ENCODE measurements at regions not wholly inside any gene's neighbourhood (a gene's known extent, or its start where the extent isn't known, plus 50 kb on each side); places are given as distances from the start of the nearest gene placed in this dataset.

DNA sequence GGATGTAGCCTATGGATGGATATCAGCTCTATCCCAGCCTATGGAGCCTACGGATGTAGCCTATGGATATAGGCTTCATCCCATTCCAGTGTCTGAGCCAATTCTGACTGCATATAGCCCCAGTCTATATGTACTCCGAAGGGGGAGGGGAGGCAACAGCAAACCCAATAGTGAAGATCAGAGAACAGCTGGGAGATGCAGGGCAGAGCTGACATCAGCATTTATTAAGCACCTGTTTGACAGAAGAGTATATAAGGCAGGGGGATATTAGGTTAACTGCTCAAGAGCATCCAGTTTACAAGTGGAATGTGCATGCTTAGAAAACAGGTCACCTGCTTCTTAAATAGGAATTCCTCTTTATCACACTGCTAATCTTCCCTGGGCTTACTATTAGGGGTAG lies 85.2 kb downstream of the TNFAIP3 start:
- dilution Hi-C loops (cut with MboI; ENCODE audit: extremely low pct_ligation_motif_present, low sequenced_read_pairs): no loop called here

DNA sequence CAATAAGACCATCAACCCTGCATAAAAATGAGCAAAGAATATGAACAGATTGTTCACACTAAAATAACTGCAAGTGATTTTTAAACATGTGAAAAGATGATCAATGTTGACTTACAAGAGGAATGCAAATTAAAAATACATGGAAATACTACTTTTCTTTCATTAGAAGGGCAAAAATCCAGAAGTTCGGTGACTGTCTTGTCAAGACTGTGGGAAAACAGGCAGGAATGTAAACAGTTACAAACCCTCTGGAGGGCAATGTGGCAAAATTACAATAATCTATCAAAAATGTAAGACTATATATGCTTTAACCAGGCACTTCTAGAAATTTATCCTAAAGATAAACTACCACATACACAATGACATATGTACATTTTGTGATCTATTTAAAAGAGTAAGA lies 86.7 kb downstream of the TNFAIP3 start:
- Histone ChIP-seq H3K9me1 (ENCODE audit: control insufficient read depth, extremely low read depth, insufficient read depth, low read length) (no peaks in the 10 kb centered on the region), H2AFZ (ENCODE audit: control insufficient read depth, low read length) (no peak overlapping the region), H3K4me2 (ENCODE audit: control insufficient read depth, extremely low read depth, insufficient read depth, low read depth, low read length) (no peak overlapping the region), H3K27me3 (ENCODE audit: control insufficient read depth, extremely low read depth, insufficient read depth, low read length) (no peaks in the 10 kb centered on the region), H4K20me1 (ENCODE audit: control insufficient read depth, extremely low read depth, insufficient read depth, low read length) (no peaks in the 10 kb centered on the region), H3K36me3 (ENCODE audit: control insufficient read depth in 2 of 2, extremely low read depth in 1 of 2, insufficient read depth in 2 of 2, low read length in 2 of 2) (no peaks in the 10 kb centered on the region), H3K4me3 (ENCODE audit: control insufficient read depth in 2 of 3, extremely low read depth in 1 of 3, insufficient read depth in 2 of 3, low read depth in 1 of 3, low read length in 3 of 3) (no peak overlapping the region), H3K9ac (ENCODE audit: control insufficient read depth, extremely low read depth, insufficient read depth, low read length) (no peak overlapping the region), H3K4me1 (ENCODE audit: control insufficient read depth, extremely low read depth, insufficient read depth, low read length) (no peaks in the 10 kb centered on the region), H3K9me3 (ENCODE audit: control insufficient read depth, low read depth, low read length) (no peaks in the 10 kb centered on the region), H3K27ac (ENCODE audit: control insufficient read depth, insufficient read depth, low read length) (no peak overlapping the region), H3K79me2 (ENCODE audit: control insufficient read depth, insufficient read depth, low read length) (no peaks in the 10 kb centered on the region)
- dilution Hi-C loops (cut with MboI; ENCODE audit: extremely low pct_ligation_motif_present, low sequenced_read_pairs): no loop called here
- DNase-seq (ENCODE audit: low read depth, low spot score) (no peak), FAIRE-seq (no peak)
- TF ChIP-seq CTCF (optimal IDR thresholded peaks at IDR 0.05 in 1 of 3, IDR thresholded peaks at IDR 0.05 in 1 of 3, conservative IDR thresholded peaks at IDR 0.05 in 1 of 3; ENCODE audit: extremely low read depth in 1 of 3, insufficient read depth in 2 of 3, low read length in 3 of 3) (no peak), EZH2 (IDR thresholded peaks at IDR 0.05; ENCODE audit: low read length) (no peak)

More for the DNA sequence above, 85.2 kb downstream of the TNFAIP3 start:
- no peaks in the 10 kb centered on the region for H3K27me3 ChIP-seq (ENCODE audit: control insufficient read depth, extremely low read depth, insufficient read depth, low read length)
- no peaks in the 10 kb centered on the region for H3K9me3 ChIP-seq (ENCODE audit: control insufficient read depth, low read depth, low read length)
- DNase-seq (ENCODE audit: low read depth, low spot score) (no peak), FAIRE-seq (no peak)
- H3K27ac ChIP-seq (ENCODE audit: control insufficient read depth, insufficient read depth, low read length): no peak overlapping the region
- no peaks in the 10 kb centered on the region for H3K79me2 ChIP-seq (ENCODE audit: control insufficient read depth, insufficient read depth, low read length)
- TF ChIP-seq EZH2 (IDR thresholded peaks at IDR 0.05; ENCODE audit: low read length) (no peak), CTCF (optimal IDR thresholded peaks at IDR 0.05 in 1 of 3, IDR thresholded peaks at IDR 0.05 in 1 of 3, conservative IDR thresholded peaks at IDR 0.05 in 1 of 3; ENCODE audit: extremely low read depth in 1 of 3, insufficient read depth in 2 of 3, low read length in 3 of 3) (no peak)
- no peak overlapping the region for H3K9ac ChIP-seq (ENCODE audit: control insufficient read depth, extremely low read depth, insufficient read depth, low read length)
- H3K36me3 ChIP-seq (ENCODE audit: control insufficient read depth in 2 of 2, extremely low read depth in 1 of 2, insufficient read depth in 2 of 2, low read length in 2 of 2): no peaks in the 10 kb centered on the region
- H4K20me1 ChIP-seq (ENCODE audit: control insufficient read depth, extremely low read depth, insufficient read depth, low read length): no peaks in the 10 kb centered on the region
- no peak overlapping the region for H3K4me2 ChIP-seq (ENCODE audit: control insufficient read depth, extremely low read depth, insufficient read depth, low read depth, low read length)
- H3K4me3 ChIP-seq (ENCODE audit: control insufficient read depth in 2 of 3, extremely low read depth in 1 of 3, insufficient read depth in 2 of 3, low read depth in 1 of 3, low read length in 3 of 3): no peak overlapping the region
- no peaks in the 10 kb centered on the region for H3K4me1 ChIP-seq (ENCODE audit: control insufficient read depth, extremely low read depth, insufficient read depth, low read length)
- H3K9me1 ChIP-seq (ENCODE audit: control insufficient read depth, extremely low read depth, insufficient read depth, low read length): no peaks in the 10 kb centered on the region
- H2AFZ ChIP-seq (ENCODE audit: control insufficient read depth, low read length): no peak overlapping the region
